Fibroblast of the aortic adventitia (primary cell): ENCODE measurements at regions not wholly inside any gene's neighbourhood (a gene's known extent, or its start where the extent isn't known, plus 50 kb on each side); places are given as distances from the start of the nearest gene placed in this dataset.

Experiments
- DNase-seq: peaks from one replicate; pipeline ENCODE4 v3.0.0-alpha.2; 2010; ENCODE audit warnings: low read depth
- H3K4me3 ChIP-seq: 2 replicates; pipeline ENCODE4 v1.5.1; 2011; ENCODE audit warnings: low read depth, mild to moderate bottlenecking, control low read depth, low read length, moderate library complexity
- TF ChIP-seq, protein P1 (sequence below): IDR thresholded peaks from 2 replicates; pipeline ENCODE4 v1.5.1; 2011; ENCODE audit warnings: mild to moderate bottlenecking, low read length, control low read depth, inconsistent platforms; ENCODE audit not compliant: insufficient read depth

DNA sequence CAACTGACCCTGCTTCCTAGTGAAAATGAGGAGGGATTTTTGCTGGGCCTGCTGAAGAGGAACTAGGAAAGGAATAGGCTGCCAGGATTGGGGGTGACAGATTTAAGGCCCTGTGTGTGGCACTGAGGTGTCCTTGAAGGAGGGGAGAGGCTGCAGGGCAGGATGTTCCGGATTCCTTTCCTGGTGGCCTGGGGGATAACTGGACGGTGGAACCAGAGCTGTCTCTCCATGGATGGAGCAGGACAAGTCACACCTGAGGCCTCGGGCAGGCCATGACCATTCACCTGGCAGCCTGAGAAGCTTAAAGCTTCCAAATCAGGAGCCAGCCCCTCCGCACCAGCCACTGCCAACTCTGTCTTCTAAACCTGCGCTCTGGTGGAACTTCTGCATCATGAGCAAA, 56.0 kb upstream of the SLC22A23 start:
- no peak overlapping the region for H3K4me3 ChIP-seq

DNA sequence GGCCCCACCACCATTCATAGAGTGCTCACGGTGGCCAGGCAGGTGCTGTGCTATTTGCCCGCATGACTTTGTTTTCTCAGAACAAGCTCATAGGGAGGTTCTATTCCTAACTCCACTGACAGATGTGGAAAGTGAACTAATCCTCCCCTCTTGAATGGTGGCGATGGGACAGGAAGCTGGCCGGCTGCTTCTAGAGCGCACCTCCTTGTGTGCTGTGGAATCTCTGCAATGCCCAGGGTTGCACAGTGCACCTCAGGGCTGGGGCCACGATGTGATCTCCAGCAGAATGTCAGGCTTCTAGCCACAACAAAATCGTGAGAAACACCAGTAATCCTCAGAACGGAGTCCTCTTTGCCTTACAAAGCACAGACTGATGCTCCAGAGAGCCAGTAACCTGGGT, 53.8 kb upstream of the SLC22A23 start:
- no peak overlapping the region for H3K4me3 ChIP-seq
- no peak for DNase-seq
- TF ChIP-seq, protein P1, sequence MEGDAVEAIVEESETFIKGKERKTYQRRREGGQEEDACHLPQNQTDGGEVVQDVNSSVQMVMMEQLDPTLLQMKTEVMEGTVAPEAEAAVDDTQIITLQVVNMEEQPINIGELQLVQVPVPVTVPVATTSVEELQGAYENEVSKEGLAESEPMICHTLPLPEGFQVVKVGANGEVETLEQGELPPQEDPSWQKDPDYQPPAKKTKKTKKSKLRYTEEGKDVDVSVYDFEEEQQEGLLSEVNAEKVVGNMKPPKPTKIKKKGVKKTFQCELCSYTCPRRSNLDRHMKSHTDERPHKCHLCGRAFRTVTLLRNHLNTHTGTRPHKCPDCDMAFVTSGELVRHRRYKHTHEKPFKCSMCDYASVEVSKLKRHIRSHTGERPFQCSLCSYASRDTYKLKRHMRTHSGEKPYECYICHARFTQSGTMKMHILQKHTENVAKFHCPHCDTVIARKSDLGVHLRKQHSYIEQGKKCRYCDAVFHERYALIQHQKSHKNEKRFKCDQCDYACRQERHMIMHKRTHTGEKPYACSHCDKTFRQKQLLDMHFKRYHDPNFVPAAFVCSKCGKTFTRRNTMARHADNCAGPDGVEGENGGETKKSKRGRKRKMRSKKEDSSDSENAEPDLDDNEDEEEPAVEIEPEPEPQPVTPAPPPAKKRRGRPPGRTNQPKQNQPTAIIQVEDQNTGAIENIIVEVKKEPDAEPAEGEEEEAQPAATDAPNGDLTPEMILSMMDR: no peak

More for the DNA sequence above, 56.0 kb upstream of the SLC22A23 start:
- TF ChIP-seq, protein P1: no peak
- DNase-seq: no peak

DNA sequence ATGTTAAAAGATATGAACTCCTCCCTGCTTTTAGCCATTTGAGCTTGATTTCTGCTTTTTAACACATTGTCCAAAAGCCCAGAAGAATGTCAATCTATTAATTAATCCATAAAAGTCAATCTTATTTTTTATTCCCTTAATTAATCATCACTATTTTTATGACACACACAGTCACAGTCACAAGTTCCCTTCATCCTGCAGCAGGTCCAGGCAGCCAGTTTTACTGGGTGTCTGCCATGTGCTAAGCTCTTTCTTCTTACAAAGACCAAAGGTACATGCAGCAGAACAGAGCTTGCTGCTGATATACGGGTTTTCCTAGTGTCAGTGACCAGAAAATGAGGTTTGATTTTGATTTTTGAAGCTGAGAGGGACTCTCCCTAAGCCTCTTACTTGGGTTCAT, 53.3 kb upstream of the SLC22A23 start:
- no peak for DNase-seq
- H3K4me3 ChIP-seq: no peak overlapping the region
- TF ChIP-seq, protein P1: no peak

DNA sequence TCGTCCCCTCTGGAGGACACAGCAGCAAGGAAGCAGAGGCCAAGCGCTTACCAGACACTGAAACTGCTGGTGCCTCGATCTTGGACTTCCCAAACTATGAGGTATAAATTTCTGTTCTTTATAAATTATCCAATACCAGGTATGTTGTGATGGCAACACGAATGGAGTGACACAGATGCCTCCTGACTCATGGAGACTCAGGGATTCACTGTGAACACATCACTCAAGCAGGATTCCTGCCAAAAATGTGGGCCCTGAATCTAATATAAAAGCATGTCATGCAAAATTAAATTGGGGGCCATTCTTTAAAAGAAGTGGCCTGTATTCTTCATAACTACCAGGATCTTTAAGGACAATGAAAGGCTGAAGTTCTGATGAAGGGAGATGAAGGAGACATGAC, 52.5 kb upstream of the SLC22A23 start:
- TF ChIP-seq, protein P1: no peak
- H3K4me3 ChIP-seq: no peak overlapping the region
- DNase-seq: no peak

DNA sequence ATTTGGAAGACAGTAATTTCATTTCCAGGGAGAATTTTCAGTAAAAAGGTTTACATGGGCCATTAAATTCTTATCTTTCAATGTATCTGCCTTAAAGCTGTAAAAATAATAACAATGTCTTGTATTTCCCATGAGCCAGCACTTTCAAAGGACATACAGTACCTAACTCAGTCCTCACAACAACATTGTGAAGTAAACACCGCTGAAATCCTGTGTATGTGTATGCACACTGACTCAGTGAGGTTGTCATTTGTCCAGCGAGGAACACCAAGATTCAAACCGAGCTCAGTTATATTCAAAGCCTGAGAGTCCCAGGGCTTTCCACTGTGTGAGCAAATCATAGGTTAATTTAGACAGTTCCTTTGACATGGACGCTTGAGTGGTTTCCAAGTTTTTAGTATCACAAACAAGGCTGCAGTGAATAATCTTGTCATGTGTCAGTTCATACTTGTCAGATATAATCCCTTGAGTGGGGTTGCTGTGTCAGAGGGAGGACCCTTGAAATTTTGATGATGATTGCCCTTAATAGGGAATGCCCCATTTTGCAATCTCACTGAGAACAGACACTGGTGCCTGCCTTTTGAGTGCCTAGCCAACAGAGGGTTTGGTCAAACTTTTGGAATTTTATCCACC, 50.0 kb upstream of the SLC22A23 start:
- DNase-seq: no peak
- TF ChIP-seq, protein P1: no peak
- H3K4me3 ChIP-seq: no peak overlapping the region
